ENCODE measurements at regions not wholly inside any gene's neighbourhood (a gene's known extent, or its start where the extent isn't known, plus 50 kb on each side); places are given as distances from the start of the nearest gene placed in this dataset.
"Not testable (repeated sequence)": the region's sequence is repeated elsewhere in the genome, so short reads cannot be mapped to it uniquely, and the experiment has no call there.

GRCh38 chr15:94845390-94845716, 614.0 kb downstream of the MCTP2 start:
- no peak for DNase-seq

GRCh38 chr15:94847325-94847724, 616.0 kb downstream of the MCTP2 start:
- no peak for DNase-seq

GRCh38 chr15:94848054-94848453, 616.7 kb downstream of the MCTP2 start:
- DNase-seq, result no peak

- no peak for DNase-seq
These were observed 623.7 kb downstream of the MCTP2 start for GRCh38 chr15:94855018-94855408.

GRCh38 chr15:94855409-94856266, 624.3 kb downstream of the MCTP2 start:
- DNase-seq, result no peak

GRCh38 chr15:94856267-94856854, 625.0 kb downstream of the MCTP2 start:
- no peak for DNase-seq

GRCh38 chr15:94857466-94857865, 626.1 kb downstream of the MCTP2 start:
- no peak for DNase-seq

- DNase-seq, result no peak
These were observed 626.6 kb downstream of the MCTP2 start for GRCh38 chr15:94858011-94858410.

- no peak for DNase-seq
These were observed 627.1 kb downstream of the MCTP2 start for GRCh38 chr15:94858449-94858848.

GRCh38 chr15:94858920-94859319, 627.6 kb downstream of the MCTP2 start:
- DNase-seq, result no peak

- no peak for DNase-seq
These were observed 633.2 kb downstream of the MCTP2 start for GRCh38 chr15:94864600-94864999.

- not testable (repeated sequence) for DNase-seq
These were observed 636.9 kb downstream of the MCTP2 start for GRCh38 chr15:94868265-94868664.

GRCh38 chr15:94875550-94875949, 644.2 kb downstream of the MCTP2 start:
- no peak for DNase-seq

GRCh38 chr15:94877833-94878232, 646.5 kb downstream of the MCTP2 start:
- DNase-seq, result no peak

- no peak for DNase-seq
These were observed 650.8 kb downstream of the MCTP2 start for GRCh38 chr15:94882071-94882712.

GRCh38 chr15:94887391-94887790, 656.0 kb downstream of the MCTP2 start:
- no peak for DNase-seq

- DNase-seq, result no peak
These were observed 657.8 kb downstream of the MCTP2 start for GRCh38 chr15:94889153-94889552.

- DNase-seq, result no peak
These were observed 661.7 kb downstream of the MCTP2 start for GRCh38 chr15:94893091-94893490.

GRCh38 chr15:94894056-94894455, 662.7 kb downstream of the MCTP2 start:
- no peak for DNase-seq

- no peak for DNase-seq
These were observed 678.1 kb downstream of the MCTP2 start for GRCh38 chr15:94909510-94909909.

- DNase-seq, result no peak
These were observed 678.8 kb downstream of the MCTP2 start for GRCh38 chr15:94910166-94910565.

- DNase-seq, result no peak
These were observed 681.4 kb downstream of the MCTP2 start for GRCh38 chr15:94912760-94913159.

GRCh38 chr15:94917068-94917467, 685.7 kb downstream of the MCTP2 start:
- no peak for DNase-seq

GRCh38 chr15:94921936-94922335, 690.6 kb downstream of the MCTP2 start:
- DNase-seq, result no peak

All from femur (tissue), 1 donor.